Sigmoid colon (tissue), 6 donors: ENCODE measurements at regions not wholly inside any gene's neighbourhood (a gene's known extent, or its start where the extent isn't known, plus 50 kb on each side); places are given as distances from the start of the nearest gene placed in this dataset.

Experiments
- DNase-seq: peaks from one replicate; pipeline ENCODE4 v3.0.0-alpha.2; 2019
- H3K27ac ChIP-seq, 4 donors: fragments of 200-600 bp; sonication (generic); one replicate each; pipeline ENCODE4 v1.5.1; 2016 to 2019; ENCODE audit warnings: mild to moderate bottlenecking in 1 of 4
- H3K27me3 ChIP-seq, 3 donors: fragments of 200-600 bp; sonication (generic); one replicate each; pipeline ENCODE4 v1.5.1; 2019; ENCODE audit warnings: mild to moderate bottlenecking in 1 of 3
- H3K36me3 ChIP-seq, 4 donors: fragments of 200-600 bp; sonication (generic); one replicate each; pipeline ENCODE4 v1.5.1; 2016 to 2019
- H3K4me1 ChIP-seq, 4 donors: fragments of 200-600 bp; sonication (generic); one replicate each; pipeline ENCODE4 v1.5.1; 2017 to 2019
- H3K4me3 ChIP-seq, 4 donors: fragments of 200-600 bp; sonication (generic); one replicate each; pipeline ENCODE4 v1.5.1; 2017 to 2019; ENCODE audit warnings: mild to moderate bottlenecking in 2 of 4, moderate library complexity in 1 of 4
- H3K9me3 ChIP-seq, 4 donors: fragments of 200-600 bp in 3 of 4; sonication (generic) in 3 of 4; one replicate each; pipeline versions ENCODE4 v1.5.1 to v1.6.1; 2013 to 2019
- CTCF ChIP-seq, 4 experiments: fragments of 450-650 bp in 3 of 4; fragments of 200-600 bp in 1 of 4; IDR thresholded peaks; one replicate each; pipeline ENCODE4 v1.5.1; 2016 to 2019; ENCODE audit warnings: antibody characterized with exemption in 4 of 4, mild to moderate bottlenecking in 3 of 4, moderate library complexity in 2 of 4
- EP300 ChIP-seq, 4 donors: sonication (generic); formaldehyde crosslinking; IDR thresholded peaks; one replicate each; pipeline ENCODE4 v1.6.1; 2017; ENCODE audit warnings: antibody characterized with exemption in 4 of 4
- POLR2A ChIP-seq, 2 donors: fragments of 450-650 bp; IDR thresholded peaks; one replicate each; pipeline ENCODE4 v1.6.1; 2016; ENCODE audit warnings: antibody characterized with exemption in 2 of 2, mild to moderate bottlenecking in 2 of 2, moderate library complexity in 2 of 2
- POLR2AphosphoS5 ChIP-seq, 4 donors: sonication (generic); formaldehyde crosslinking; IDR thresholded peaks; one replicate each; pipeline ENCODE4 v1.6.1; 2017; ENCODE audit warnings: antibody characterized with exemption in 4 of 4
- WGBS, 2 donors: extraction: QIAGEN DNeasy Blood & Tissue Kit; methylation state at CpG; one replicate each; pipeline ENCODE4 v1.1.7; 2013; 5-methylcytosine and 5-hydroxymethylcytosine counted together
- intact Hi-C: fragments of 100-400 bp; cut with DNase I; formaldehyde crosslinking; loops from one replicate; pipeline ENCODE4 v1.15.1; 2023
- donor health status: healthy with polysubstance abuse.
- donor health status: healthy.

GRCh38 chr18:22839340-22839821 lies 93.7 kb upstream of the RBBP8 start:
- WGBS, 2 donors = 23 to 53% methylated on average over 2 of the region's 2 CpGs
- no peak overlapping the region for H3K4me3 ChIP-seq
- intact Hi-C loops = no loop called here
- H3K36me3 ChIP-seq = no peaks in the 10 kb centered on the region
- TF ChIP-seq POLR2A (IDR thresholded peaks at IDR 0.05) (no peak), POLR2AphosphoS5 (IDR thresholded peaks at IDR 0.05) (no peak), EP300 (IDR thresholded peaks at IDR 0.05) (no peak), CTCF (IDR thresholded peaks at IDR 0.05) (no peak)
- H3K27me3 ChIP-seq = no peaks in the 10 kb centered on the region
- DNase-seq = no peak
- no peaks in the 10 kb centered on the region for H3K4me1 ChIP-seq
- no peak overlapping the region for H3K27ac ChIP-seq
- H3K9me3 ChIP-seq = no peaks in the 10 kb centered on the region

DNA sequence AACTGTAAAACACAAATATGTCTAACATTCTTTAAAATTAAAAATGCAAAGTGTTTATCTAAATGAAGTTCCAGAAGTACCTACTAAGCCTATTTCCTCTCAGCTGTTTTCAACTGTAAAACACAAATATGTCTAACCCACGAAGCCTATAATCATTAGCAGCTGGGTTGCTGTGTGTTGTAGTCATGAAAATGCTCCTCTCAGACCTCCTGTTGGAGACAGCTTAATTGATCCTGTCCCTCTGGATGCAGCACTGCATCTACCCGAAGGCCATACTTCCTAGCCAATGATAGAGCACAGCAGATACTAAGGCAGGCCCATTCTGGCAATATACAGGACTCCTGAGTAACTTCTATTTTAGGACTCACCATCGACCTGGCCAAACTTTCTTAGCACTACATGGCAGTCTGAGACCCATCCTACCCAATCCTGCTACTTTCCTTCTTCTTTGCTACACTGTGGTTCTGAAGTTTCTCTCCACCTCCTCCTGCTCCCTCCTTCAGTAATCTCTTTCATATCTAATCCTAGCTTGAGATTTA lies 92.5 kb upstream of the RBBP8 start:
- H3K27ac ChIP-seq = no peak overlapping the region
- no peaks in the 10 kb centered on the region for H3K9me3 ChIP-seq
- no peaks in the 10 kb centered on the region for H3K36me3 ChIP-seq
- no peak for TF ChIP-seq POLR2A (IDR thresholded peaks at IDR 0.05)
- no peak for TF ChIP-seq EP300 (IDR thresholded peaks at IDR 0.05)
- TF ChIP-seq POLR2AphosphoS5 (IDR thresholded peaks at IDR 0.05) = no peak
- no peak for TF ChIP-seq CTCF (IDR thresholded peaks at IDR 0.05)
- no peaks in the 10 kb centered on the region for H3K27me3 ChIP-seq
- whole genome bisulfite sequencing, 2 donors = 77 to 80% methylated on average over 3 of the region's 3 CpGs
- no peak overlapping the region for H3K4me3 ChIP-seq
- intact Hi-C loops = no loop called here
- no peak for DNase-seq
- no peaks in the 10 kb centered on the region for H3K4me1 ChIP-seq

DNA sequence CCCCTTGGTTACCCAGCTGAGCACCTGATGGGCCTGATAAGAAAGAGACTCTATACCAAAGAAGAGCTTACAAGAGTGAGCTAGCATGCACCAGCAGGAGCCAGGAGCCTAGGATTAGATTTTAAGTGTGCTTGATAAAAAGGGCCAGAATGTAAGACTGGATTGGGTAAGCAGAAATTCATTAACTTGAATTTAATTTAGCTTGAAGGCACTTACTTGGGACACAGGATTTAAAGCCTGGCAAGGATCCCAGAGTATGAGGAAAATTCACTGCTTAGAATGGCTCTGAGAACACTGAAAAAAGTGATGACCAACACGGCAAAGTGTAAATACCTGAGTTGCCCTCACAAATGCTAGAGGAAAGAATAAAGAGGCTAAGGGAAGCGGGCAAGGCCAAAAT lies 91.3 kb upstream of the RBBP8 start:
- TF ChIP-seq POLR2A (IDR thresholded peaks at IDR 0.05) (no peak), POLR2AphosphoS5 (IDR thresholded peaks at IDR 0.05) (no peak), CTCF (IDR thresholded peaks at IDR 0.05) (no peak)
- intact Hi-C loops = no loop called here
- WGBS, 2 donors = 66 to 84% methylated on average over 2 of the region's 2 CpGs
- Histone ChIP-seq H3K27ac (no peak overlapping the region), H3K4me3 (no peak overlapping the region), H3K9me3 (no peaks in the 10 kb centered on the region), H3K36me3 (no peaks in the 10 kb centered on the region), H3K4me1 (no peaks in the 10 kb centered on the region), H3K27me3 (no peaks in the 10 kb centered on the region)
- DNase-seq = no peak

DNA sequence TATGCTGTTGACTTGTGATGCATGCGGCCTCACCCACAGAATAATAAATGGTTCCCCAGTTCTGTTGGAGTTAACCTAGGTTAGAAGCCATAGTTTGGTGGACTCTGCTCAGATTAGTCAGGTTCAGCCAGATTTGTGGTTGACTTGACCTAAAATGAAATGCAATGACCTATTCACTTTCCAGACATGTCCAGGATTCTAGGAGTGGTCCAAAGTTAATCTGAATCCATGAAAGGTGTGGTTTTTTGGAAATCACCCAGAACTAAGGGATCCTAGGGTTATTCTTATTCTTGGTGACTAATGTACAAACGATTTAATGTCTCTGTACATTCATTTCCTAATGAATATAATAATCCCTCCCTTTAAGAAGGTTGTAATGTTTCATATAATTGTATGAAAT lies 88.9 kb upstream of the RBBP8 start:
- intact Hi-C loops = no loop called here
- H3K4me1 ChIP-seq = no peaks in the 10 kb centered on the region
- no peaks in the 10 kb centered on the region for H3K36me3 ChIP-seq
- H3K4me3 ChIP-seq = no peak overlapping the region
- 69 to 86% methylated on average over 2 of the region's 2 CpGs for WGBS, 2 donors
- TF ChIP-seq CTCF (IDR thresholded peaks at IDR 0.05) (no peak), POLR2A (IDR thresholded peaks at IDR 0.05) (no peak), EP300 (IDR thresholded peaks at IDR 0.05) (no peak), POLR2AphosphoS5 (IDR thresholded peaks at IDR 0.05) (no peak)
- no peak overlapping the region for H3K27ac ChIP-seq
- DNase-seq = no peak
- H3K27me3 ChIP-seq = no peaks in the 10 kb centered on the region
- H3K9me3 ChIP-seq = no peaks in the 10 kb centered on the region

GRCh38 chr18:22844628-22845027 lies 88.5 kb upstream of the RBBP8 start:
- Histone ChIP-seq H3K27me3 (no peaks in the 10 kb centered on the region), H3K9me3 (no peaks in the 10 kb centered on the region), H3K4me1 (no peaks in the 10 kb centered on the region), H3K27ac (no peak overlapping the region), H3K4me3 (no peak overlapping the region), H3K36me3 (no peaks in the 10 kb centered on the region)
- no peak for TF ChIP-seq POLR2A (IDR thresholded peaks at IDR 0.05)
- no peak for DNase-seq
- 88 to 94% methylated on average over 2 of the region's 2 CpGs for WGBS, 2 donors
- intact Hi-C loops = no loop called here
